ENCODE measurements at regions not wholly inside any gene's neighbourhood (a gene's known extent, or its start where the extent isn't known, plus 50 kb on each side); places are given as distances from the start of the nearest gene placed in this dataset.

GRCh38 chr1:213656039-213656438, 331.7 kb upstream of the PROX1 start:
- no peak for DNase-seq

DNA sequence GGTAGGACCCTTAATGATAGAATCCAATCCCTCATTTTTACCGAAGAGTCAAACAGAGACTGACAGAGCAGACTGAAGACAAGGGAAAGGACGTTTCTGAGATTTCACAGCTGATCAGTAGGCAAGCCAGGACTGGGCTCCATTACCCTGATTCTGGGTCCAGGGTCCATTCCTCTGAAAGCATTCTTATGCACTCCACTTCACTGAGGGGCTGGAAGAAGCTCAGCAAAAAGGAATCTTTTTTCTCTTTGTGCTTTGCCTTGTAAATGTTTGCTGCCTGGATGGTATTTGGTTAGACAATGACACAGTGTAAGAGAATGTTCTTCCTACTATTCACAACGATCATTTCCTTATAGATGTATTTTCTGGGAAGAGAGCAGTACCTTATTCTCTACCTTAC, 331.3 kb upstream of the PROX1 start:
- DNase-seq, result no peak

DNA sequence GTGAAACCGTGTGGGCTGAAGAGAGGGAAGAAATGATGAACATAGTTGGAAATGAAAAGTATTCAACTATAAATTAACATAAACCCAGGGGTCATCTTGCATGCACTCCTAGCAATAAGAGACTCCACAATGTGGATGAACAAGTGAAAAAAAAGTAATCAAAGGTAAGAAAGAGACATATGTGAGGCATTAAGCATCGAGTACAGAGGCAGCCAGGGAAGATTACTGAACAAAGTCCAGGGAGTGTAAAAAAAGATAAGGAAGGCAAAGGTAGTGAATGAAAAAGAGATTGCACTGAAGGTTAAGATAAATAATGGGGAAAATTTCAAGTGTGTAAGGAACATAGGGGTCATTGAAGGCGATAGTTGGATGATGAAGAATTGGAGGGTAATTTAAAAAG, 330.8 kb upstream of the PROX1 start:
- DNase-seq, result no peak

GRCh38 chr1:213657879-213658278, 329.9 kb upstream of the PROX1 start:
- no peak for DNase-seq

DNA sequence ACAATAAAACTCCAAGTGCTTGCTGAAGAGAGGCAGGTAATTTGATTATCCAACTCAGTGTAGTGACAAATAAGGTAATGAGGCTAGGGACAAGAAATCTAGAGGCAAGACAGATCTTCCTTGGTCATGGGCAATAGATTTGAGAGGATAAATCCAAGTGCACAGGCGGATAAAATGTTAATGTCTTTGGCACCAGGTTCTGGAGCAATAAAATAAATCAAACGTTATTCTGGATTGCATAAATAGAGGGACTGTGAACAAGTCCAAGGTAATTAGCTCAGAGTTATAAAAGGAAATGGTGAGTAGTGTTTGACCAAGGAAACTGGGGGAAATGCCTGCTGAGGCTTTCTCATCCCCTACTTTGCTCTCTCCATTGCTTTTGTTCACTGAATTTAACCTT, 329.3 kb upstream of the PROX1 start:
- DNase-seq, result peak in 2 of 3 experiments; percentile 22 to 39

DNA sequence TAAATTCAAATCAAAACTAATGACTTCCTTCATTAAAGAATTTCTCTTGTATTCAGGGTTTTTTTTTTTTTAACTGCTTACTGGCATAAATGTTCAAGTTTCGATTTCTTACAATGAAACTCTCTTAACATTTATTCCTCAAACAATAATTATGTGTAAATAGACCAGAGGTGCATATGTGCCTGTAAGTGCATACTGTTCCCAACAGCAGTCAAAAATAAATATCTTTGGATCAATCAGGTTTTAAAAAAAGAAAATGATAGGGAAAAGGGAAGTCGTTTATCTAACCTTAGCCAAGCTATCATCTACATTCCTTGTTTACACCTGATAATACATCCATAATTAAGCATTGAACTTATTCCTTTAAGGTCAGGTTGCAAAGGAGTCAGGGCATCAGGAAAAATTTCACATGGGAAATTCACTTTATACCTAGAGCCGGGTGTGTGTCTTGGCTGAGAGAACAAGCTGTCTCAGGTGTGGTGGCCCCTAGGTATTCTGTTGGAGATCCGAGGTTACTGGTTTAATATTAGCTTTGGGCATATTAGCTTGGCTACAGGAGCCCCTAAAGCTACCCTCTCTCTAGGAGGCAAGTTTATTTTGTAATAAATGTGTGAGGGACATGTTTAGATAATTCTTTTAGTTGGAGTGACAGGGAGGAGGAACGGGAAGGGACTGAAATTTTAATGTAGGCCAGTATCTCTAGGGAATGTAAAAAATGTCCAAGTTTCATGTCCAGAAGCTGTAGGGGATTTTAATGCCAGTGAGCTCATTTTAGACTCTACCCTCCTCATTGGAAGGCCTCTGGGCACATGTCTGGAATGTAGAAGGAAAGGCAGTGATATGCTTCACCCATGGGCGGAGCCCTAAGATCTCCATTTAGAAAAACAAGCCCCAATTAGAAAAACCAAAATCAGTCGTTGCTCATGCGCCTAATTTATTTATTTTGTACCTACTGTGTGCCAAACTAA, 327.9 kb upstream of the PROX1 start:
- peak in 1 of 3 experiments; percentile 8 for DNase-seq

GRCh38 chr1:213661302-213661701, 326.5 kb upstream of the PROX1 start:
- DNase-seq, result peak in 1 of 3 experiments; percentile 49

DNA sequence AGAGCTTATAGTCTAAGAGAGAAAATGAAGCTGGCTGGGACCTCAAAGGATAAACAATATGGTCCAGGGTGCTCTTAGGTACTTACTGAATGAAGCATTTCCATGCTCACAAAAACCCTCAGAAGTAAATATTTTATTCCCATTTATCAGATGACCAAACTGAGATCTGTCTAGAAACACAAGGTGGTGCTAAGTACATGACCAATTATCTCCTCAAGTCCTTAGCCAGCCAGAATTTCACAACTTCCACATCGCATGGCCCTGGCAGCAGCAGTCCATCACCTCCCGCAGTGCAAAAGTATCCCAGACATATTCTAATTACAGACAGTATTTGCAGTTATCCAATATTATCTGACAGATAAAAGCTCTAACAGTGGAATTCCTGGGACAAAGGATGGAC, 321.7 kb upstream of the PROX1 start:
- peak; percentile 25 to 81 (median 26) for DNase-seq

- no peak for DNase-seq
Measured at GRCh38 chr1:213666922-213667321, 320.9 kb upstream of the PROX1 start.

DNA sequence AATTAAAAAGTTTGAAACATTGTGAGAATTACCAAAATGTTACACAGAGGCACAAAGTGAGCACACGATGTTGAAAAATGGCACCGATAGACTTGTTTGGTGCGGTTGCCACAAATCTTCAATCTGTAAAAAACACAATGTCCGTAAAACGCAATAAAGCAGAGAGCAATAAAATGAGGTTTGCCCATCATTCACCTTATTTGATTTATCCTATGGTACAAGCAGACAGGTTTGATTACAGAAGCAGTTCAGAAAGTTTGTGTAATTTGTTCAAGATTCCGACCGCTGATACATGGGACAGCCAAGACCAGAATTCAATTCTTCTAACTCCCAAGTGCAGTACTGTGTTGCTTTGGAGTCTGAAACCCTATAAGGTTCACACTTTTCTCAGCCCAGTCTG, 318.3 kb upstream of the PROX1 start:
- no peak for DNase-seq

DNA sequence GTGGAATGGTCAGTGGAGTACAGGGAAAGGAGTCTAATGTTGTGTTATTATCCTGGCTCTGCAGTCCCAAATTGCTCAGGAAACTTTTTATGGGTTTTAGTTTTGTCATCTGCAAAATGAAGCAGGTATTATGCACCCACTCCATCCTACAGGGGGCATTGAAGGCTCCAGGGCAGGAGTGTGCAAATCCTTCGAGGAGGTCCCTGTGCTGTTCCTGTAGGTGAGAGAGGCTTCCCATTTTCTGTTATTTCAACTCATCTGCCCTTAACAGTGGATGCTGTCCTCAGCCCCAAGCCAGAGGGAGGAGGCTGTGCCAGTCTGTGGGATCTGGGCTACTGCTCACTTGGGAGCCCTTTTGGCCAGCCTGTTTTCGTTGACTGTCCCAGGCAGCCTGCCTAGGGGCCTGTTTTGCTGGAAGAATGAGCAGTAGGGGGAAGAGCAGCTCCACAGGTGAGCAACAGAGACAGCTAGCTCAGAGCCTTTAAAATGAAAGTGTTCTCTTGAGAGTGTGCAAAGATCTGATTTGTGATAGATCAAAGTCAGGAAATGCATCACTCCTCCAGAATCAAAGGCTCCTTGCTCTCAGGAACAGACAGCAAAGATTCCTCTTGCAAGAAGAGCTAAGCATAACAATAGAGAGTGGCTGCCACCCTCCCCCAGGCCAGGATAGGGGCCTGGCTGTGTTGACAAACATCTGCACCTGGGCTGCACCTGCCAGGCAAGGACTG, 317.6 kb upstream of the PROX1 start:
- DNase-seq, result peak; percentile 79 to 96 (median 82)

DNA sequence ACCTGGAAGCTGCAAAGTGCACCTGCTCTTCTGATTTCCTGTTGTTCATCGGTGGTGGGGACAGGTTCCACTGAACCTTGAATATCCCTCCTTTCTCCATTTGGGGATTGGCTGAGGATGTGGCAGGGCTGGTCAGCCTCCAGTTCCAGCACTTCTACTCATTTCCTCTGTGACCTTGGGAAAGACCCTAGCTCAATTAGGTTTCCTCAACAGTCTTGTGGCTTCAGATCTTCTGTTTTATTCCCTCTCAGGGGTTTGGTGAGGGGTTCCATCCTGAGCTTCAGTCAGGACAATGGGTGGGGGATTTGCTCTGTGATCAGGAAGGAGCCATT, 317.1 kb upstream of the PROX1 start:
- no peak for DNase-seq

DNA sequence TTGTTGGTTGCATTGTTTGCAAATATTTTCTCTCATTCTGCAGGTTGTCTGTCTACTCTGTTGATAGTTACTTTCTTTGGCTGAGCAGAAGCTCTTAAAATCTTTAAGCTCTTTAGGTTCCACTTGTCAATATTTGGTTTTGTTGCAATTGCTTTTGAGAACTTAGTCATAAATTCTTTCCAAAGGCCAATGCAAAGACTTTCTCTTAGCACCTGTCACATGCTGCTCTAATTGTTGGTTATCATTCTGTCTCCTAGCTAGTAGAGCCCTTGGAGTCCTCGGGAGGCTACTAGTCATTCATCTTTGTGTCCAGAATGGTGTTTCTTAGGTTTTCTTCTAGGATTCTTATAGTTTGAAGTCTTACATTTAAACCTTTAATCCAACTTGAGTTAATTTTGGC, 312.7 kb upstream of the PROX1 start:
- no peak for DNase-seq

DNA sequence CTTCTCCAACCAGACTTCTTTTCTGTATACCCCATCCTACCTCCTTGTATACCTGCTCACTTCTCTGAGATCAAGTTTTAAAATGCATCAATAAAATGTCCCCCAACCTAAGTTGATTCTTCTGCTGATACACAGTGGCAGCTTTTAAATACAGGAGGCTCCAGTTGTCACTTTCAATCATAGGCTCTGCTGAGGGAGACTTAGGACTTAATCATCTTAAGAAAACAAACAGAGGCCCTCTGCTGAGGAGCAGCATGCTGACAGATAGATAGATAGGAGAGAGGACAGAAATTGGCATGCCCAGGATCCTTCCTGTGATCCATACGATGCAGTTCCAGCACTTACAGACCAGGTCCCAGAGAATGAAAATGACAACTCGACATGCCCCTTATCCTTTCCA, 311.0 kb upstream of the PROX1 start:
- no peak for DNase-seq

GRCh38 chr1:213678348-213678747, 309.4 kb upstream of the PROX1 start:
- no peak for DNase-seq

- DNase-seq, result no peak
Measured at GRCh38 chr1:213678753-213679152, 309.0 kb upstream of the PROX1 start.

DNA sequence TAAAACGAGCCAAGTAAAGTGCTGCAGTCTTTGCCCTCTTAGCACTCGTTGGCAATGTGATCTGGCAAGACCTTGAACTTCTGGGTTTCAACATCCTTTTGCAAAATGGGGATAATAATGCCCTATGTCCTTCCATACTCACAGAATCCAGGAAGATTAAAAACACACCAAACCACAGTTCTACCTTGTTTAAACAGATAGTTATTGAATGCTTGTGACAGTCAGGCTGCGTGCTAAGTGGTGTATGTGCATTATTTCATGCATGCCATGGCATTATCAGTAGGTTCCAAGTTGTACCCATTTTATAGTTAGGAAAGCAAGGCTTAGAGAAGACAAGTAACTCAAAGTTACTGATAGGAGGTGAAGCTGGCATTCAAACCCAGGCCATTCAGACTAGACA, 308.6 kb upstream of the PROX1 start:
- DNase-seq, result no peak

- peak in 2 of 3 experiments; percentile 42 to 62 for DNase-seq
Measured at GRCh38 chr1:213680677-213681325, 307.0 kb upstream of the PROX1 start.

DNA sequence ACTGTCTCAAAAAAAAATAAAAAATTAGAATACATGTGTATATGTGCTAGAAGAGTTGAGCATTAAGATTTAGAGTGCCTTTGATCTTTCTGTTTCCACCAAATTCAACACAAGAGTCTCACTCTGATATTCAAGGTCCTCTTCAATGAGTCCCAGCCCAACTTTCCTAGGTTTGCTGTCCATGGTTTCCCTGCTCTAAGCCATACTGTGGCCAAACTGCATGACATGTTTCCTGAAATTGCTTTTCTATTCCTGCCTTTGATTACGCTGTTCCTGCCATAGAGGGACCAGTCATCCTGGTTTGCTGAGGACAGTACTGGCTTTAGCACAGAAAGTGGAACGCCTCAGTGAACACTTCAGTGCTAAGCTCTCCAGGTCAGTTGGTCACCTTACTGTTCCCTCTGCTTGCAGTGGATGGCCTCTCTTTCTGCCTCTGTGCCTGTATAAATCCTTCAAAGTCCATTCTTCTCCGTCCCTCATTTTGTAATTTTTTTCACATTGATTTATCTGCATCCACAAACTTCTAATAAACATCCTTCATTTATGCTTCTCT, 305.9 kb upstream of the PROX1 start:
- DNase-seq, result no peak

DNA sequence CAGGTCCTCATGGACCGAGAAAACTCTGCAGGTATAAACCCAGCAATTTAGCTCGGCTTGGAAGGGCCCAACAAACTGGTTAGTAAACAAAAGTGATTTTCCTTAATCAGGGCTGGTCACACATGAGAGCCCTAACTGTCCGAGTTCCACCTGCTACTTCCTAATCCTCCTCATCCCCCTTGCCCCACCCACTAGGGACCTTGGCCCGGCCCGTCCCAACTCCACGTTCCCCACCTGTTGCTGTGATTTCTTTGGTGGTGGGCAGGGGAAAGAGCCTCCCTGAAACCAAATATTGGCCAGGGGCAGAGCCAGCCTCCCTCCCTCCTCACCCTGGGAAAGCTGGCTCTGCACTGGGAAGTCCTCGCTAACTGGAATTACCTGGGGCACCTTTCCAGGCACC, 304.2 kb upstream of the PROX1 start:
- DNase-seq, result no peak

- DNase-seq, result no peak
Measured at GRCh38 chr1:213684454-213684853, 303.3 kb upstream of the PROX1 start.

- no peak for DNase-seq
Measured at GRCh38 chr1:213685992-213686582, 301.7 kb upstream of the PROX1 start.

- no peak for DNase-seq
Measured at GRCh38 chr1:213686983-213687382, 300.8 kb upstream of the PROX1 start.
